HG03378 (cell line): ENCODE measurements at regions not wholly inside any gene's neighbourhood (a gene's known extent, or its start where the extent isn't known, plus 50 kb on each side); places are given as distances from the start of the nearest gene placed in this dataset.

Source experiments
- ATAC-seq: cut with Tn5 transposase; IDR thresholded peaks from one replicate; pipeline ENCODE4 v1.9.1; 2021; ENCODE audit warnings: mild to moderate bottlenecking, moderate library complexity; ENCODE audit not compliant: unreplicated experiment

- ATAC-seq, result no peak
Measured at GRCh38 chr3:5426094-5426883, 238.8 kb downstream of the EDEM1 start.

- ATAC-seq, result no peak
Measured at GRCh38 chr3:5427021-5427420, 239.5 kb downstream of the EDEM1 start.

- ATAC-seq, result no peak
Measured at GRCh38 chr3:5427938-5428337, 240.4 kb downstream of the EDEM1 start.

GRCh38 chr3:5428607-5429516 lies 241.4 kb downstream of the EDEM1 start:
- peak; percentile 91 for ATAC-seq

GRCh38 chr3:5429517-5429890 lies 242.0 kb downstream of the EDEM1 start:
- no peak for ATAC-seq

GRCh38 chr3:5430701-5431100 lies 243.2 kb downstream of the EDEM1 start:
- ATAC-seq, result no peak

- ATAC-seq, result no peak
Measured at GRCh38 chr3:5431146-5431545, 243.6 kb downstream of the EDEM1 start.

- ATAC-seq, result no peak
Measured at GRCh38 chr3:5431811-5432378, 244.4 kb downstream of the EDEM1 start.

- ATAC-seq, result no peak
Measured at GRCh38 chr3:5437296-5437782, 249.8 kb downstream of the EDEM1 start.

GRCh38 chr3:5437783-5438323 lies 250.3 kb downstream of the EDEM1 start:
- no peak for ATAC-seq

- no peak for ATAC-seq
Measured at GRCh38 chr3:5441401-5441800, 253.9 kb downstream of the EDEM1 start.

- no peak for ATAC-seq
Measured at GRCh38 chr3:5442106-5442785, 254.7 kb downstream of the EDEM1 start.

GRCh38 chr3:5442786-5443138 lies 255.3 kb downstream of the EDEM1 start:
- no peak for ATAC-seq

GRCh38 chr3:5444253-5444652 lies 256.7 kb downstream of the EDEM1 start:
- ATAC-seq, result no peak

GRCh38 chr3:5445676-5446201 lies 258.2 kb downstream of the EDEM1 start:
- ATAC-seq, result no peak

GRCh38 chr3:5448246-5448645 lies 260.7 kb downstream of the EDEM1 start:
- ATAC-seq, result no peak

- ATAC-seq, result no peak
Measured at GRCh38 chr3:5448816-5449215, 261.3 kb downstream of the EDEM1 start.

- peak; percentile 78 for ATAC-seq
Measured at GRCh38 chr3:5456199-5456598, 268.7 kb downstream of the EDEM1 start.

- ATAC-seq, result no peak
Measured at GRCh38 chr3:5458526-5458925, 271.0 kb downstream of the EDEM1 start.

GRCh38 chr3:5462086-5462485 lies 274.6 kb downstream of the EDEM1 start:
- no peak for ATAC-seq

- no peak for ATAC-seq
Measured at GRCh38 chr3:5463991-5464390, 276.5 kb downstream of the EDEM1 start.
